Spleen (tissue), 7 donors: ENCODE measurements at regions not wholly inside any gene's neighbourhood (a gene's known extent, or its start where the extent isn't known, plus 50 kb on each side); places are given as distances from the start of the nearest gene placed in this dataset.

Experiments used
- POLR2A ChIP-seq, 3 donors: fragments of 450-650 bp; IDR thresholded peaks; one replicate each; pipeline ENCODE4 v1.5.1; 2017; ENCODE audit warnings: antibody characterized with exemption in 3 of 3, mild to moderate bottlenecking in 1 of 3
- TF ChIP-seq, protein P1 (sequence below), 11 experiments: fragments of 200-600 bp in 7 of 11; fragments of 450-650 bp in 4 of 11; sonication (generic) in 4 of 11; IDR thresholded peaks in 8 of 11; conservative IDR thresholded peaks in 3 of 11; 1 replicate in 7 of 11; 2 replicates in 4 of 11; pipeline versions ENCODE4 v1.4.0 to v1.8.0; 2016 to 2021; ENCODE audit warnings: antibody characterized with exemption in 11 of 11, inconsistent platforms in 4 of 11, mild to moderate bottlenecking in 1 of 11
- donor health status: DM: no; HTN: no; CAD: no; lungs with moderate emphysema.
- donor health status: DM: no; HTN: no; CAD: no.
- donor health status: DM: no; HTN: no; CAD: no.

DNA sequence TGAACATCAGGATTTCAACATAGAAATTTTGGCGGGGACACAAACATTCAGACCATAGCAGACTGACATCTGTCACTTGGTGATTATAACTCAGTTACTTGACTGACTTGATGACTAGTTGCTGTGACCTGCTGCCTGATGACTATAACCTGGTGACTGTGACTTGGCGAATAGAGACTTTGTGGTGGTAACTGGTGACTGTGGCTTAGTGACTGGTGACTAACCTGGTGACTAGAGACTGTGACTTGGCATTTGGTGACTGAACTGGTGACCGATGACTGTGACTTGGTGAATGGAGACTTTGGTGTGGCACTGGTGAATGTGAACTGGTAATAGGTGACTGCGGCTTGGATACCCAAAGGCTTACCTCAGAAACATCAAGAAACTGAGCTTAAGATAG, 563.1 kb upstream of the FAM98A start:
- TF ChIP-seq, protein P1, sequence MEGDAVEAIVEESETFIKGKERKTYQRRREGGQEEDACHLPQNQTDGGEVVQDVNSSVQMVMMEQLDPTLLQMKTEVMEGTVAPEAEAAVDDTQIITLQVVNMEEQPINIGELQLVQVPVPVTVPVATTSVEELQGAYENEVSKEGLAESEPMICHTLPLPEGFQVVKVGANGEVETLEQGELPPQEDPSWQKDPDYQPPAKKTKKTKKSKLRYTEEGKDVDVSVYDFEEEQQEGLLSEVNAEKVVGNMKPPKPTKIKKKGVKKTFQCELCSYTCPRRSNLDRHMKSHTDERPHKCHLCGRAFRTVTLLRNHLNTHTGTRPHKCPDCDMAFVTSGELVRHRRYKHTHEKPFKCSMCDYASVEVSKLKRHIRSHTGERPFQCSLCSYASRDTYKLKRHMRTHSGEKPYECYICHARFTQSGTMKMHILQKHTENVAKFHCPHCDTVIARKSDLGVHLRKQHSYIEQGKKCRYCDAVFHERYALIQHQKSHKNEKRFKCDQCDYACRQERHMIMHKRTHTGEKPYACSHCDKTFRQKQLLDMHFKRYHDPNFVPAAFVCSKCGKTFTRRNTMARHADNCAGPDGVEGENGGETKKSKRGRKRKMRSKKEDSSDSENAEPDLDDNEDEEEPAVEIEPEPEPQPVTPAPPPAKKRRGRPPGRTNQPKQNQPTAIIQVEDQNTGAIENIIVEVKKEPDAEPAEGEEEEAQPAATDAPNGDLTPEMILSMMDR (IDR thresholded peaks at IDR 0.05 in 8 of 11, conservative IDR thresholded peaks at IDR 0.05 in 3 of 11): no peak
- TF ChIP-seq POLR2A (IDR thresholded peaks at IDR 0.05): no peak
